ENCODE measurements at regions not wholly inside any gene's neighbourhood (a gene's known extent, or its start where the extent isn't known, plus 50 kb on each side); places are given as distances from the start of the nearest gene placed in this dataset.

- TF ChIP-seq C11orf30 (IDR thresholded peaks at IDR 0.05; ENCODE audit: low read depth) = peak; percentile 22; the same call in 1 of the 2 replicates
These were observed 63.0 kb upstream of the BASP1 start (continued) for GRCh38 chr5:17154211-17154996.

- ChIA-PET POLR2A (no interaction called here), CTCF (ENCODE audit: low intra/inter-chr PET ratio) (no interaction called here)
- no peak overlapping the region for H3K9ac ChIP-seq (ENCODE audit: insufficient read depth in 1 of 2, low read depth in 2 of 2, low read length in 2 of 2)
- FAIRE-seq (no peak), ATAC-seq (no peak), DNase-seq (ENCODE audit: extremely low read depth in 1 of 4, low spot score in 3 of 4) (no peak)
- H3K27ac ChIP-seq (ENCODE audit: extremely low read depth, low read depth, low read length) = no peak overlapping the region
- TF ChIP-seq NFE2L1 (tag; IDR thresholded peaks at IDR 0.05; ENCODE audit: borderline replicate concordance, low read depth) (no peak), SRSF7 (optimal IDR thresholded peaks at IDR 0.05; ENCODE audit: low read depth, low read length) (no peak), MCM3 (IDR thresholded peaks at IDR 0.05) (no peak), SP2 (IDR thresholded peaks at IDR 0.05; ENCODE audit: extremely low read depth, low read depth, low read length, poor library complexity, severe bottlenecking) (no peak)
- H3K36me3 ChIP-seq (ENCODE audit: control insufficient read depth, insufficient read depth, low read length) = no peaks in the 10 kb centered on the region
- in situ Hi-C loops (cut with MboI) = no loop called here
- no peak overlapping the region for H3K4me3 ChIP-seq
- no peaks in the 10 kb centered on the region for H3K9me3 ChIP-seq (replicated peaks; ENCODE audit: control insufficient read depth, insufficient read depth, low read depth, low read length)
- no peaks in the 10 kb centered on the region for H3K4me1 ChIP-seq (replicated peaks in 1 of 2; ENCODE audit: control insufficient read depth in 2 of 2, insufficient read depth in 2 of 2, low read length in 2 of 2)
- no peaks in the 10 kb centered on the region for H3K79me2 ChIP-seq (ENCODE audit: control insufficient read depth, insufficient read depth, low read length)
- H4K20me1 ChIP-seq (replicated peaks; ENCODE audit: control insufficient read depth, insufficient read depth, low read length) = no peaks in the 10 kb centered on the region
- intact Hi-C loops (cut with micrococcal nuclease) = no loop called here
- no peak overlapping the region for H3K4me2 ChIP-seq (ENCODE audit: insufficient read depth, low read length)
- H2AFZ ChIP-seq (ENCODE audit: low read depth, low read length) = no peak overlapping the region
- peaks cover 2 to 12% of the 10 kb centered on the region in 2 experiments; a peak in 3 of 5 replicates for H3K27me3 ChIP-seq (ENCODE audit: control insufficient read depth in 2 of 2, insufficient read depth in 2 of 2, low read length in 2 of 2)
- H3K9me1 ChIP-seq (ENCODE audit: control insufficient read depth, insufficient read depth, low read length) = no peaks in the 10 kb centered on the region
- BruUV-seq (replicated peaks) = no TSS peak
- WGBS (ENCODE audit: insufficient coverage, low coverage, missing lambda C conversion rate) = under 1% methylated on average over 4 of the region's 4 CpGs
These were observed 61.0 kb upstream of the BASP1 start for GRCh38 chr5:17156463-17156862.
